HG02970 (cell line): ENCODE measurements at regions not wholly inside any gene's neighbourhood (a gene's known extent, or its start where the extent isn't known, plus 50 kb on each side); places are given as distances from the start of the nearest gene placed in this dataset.

ENCODE experiments used
- ATAC-seq: cut with Tn5 transposase; IDR thresholded peaks from one replicate; pipeline ENCODE4 v1.9.1; 2021; ENCODE audit warnings: mild to moderate bottlenecking, moderate library complexity, moderate number of reproducible peaks; ENCODE audit not compliant: unreplicated experiment, low FRiP score

- ATAC-seq: no peak
Observed at GRCh38 chr1:228867108-228867950, 132.1 kb downstream of the RHOU start.

- no peak for ATAC-seq
Observed at GRCh38 chr1:228867951-228868730, 132.9 kb downstream of the RHOU start.

GRCh38 chr1:228868731-228869024, 133.4 kb downstream of the RHOU start:
- no peak for ATAC-seq

- ATAC-seq: no peak
Observed at GRCh38 chr1:228869312-228869824, 134.1 kb downstream of the RHOU start.

- no peak for ATAC-seq
Observed at GRCh38 chr1:228870041-228870713, 134.9 kb downstream of the RHOU start.

- no peak for ATAC-seq
Observed at GRCh38 chr1:228871314-228872061, 136.2 kb downstream of the RHOU start.

- ATAC-seq: no peak
Observed at GRCh38 chr1:228872080-228872479, 136.8 kb downstream of the RHOU start.

- no peak for ATAC-seq
Observed at GRCh38 chr1:228873709-228874108, 138.4 kb downstream of the RHOU start.

- ATAC-seq: no peak
Observed at GRCh38 chr1:228875741-228876140, 140.5 kb downstream of the RHOU start.

GRCh38 chr1:228876187-228876586, 140.9 kb downstream of the RHOU start:
- ATAC-seq: no peak

GRCh38 chr1:228879164-228879563, 143.9 kb downstream of the RHOU start:
- ATAC-seq: no peak

GRCh38 chr1:228882041-228882770, 146.9 kb downstream of the RHOU start:
- ATAC-seq: no peak

GRCh38 chr1:228882771-228883450, 147.6 kb downstream of the RHOU start:
- ATAC-seq: no peak

GRCh38 chr1:228883535-228883934, 148.3 kb downstream of the RHOU start:
- no peak for ATAC-seq

GRCh38 chr1:228884196-228884595, 148.9 kb downstream of the RHOU start:
- ATAC-seq: no peak

GRCh38 chr1:228884615-228885566, 149.6 kb downstream of the RHOU start:
- ATAC-seq: no peak

- no peak for ATAC-seq
Observed at GRCh38 chr1:228885845-228886244, 150.6 kb downstream of the RHOU start.

- ATAC-seq: no peak
Observed at GRCh38 chr1:228887101-228887500, 151.8 kb downstream of the RHOU start.
